Activated T-cell treated with anti-CD3 and anti-CD28 coated beads for 48 hours (primary cell): ENCODE measurements at regions not wholly inside any gene's neighbourhood (a gene's known extent, or its start where the extent isn't known, plus 50 kb on each side); places are given as distances from the start of the nearest gene placed in this dataset.

Experiments
- DNase-seq: peaks from one replicate; pipeline ENCODE4 v3.0.0-alpha.2; 2020; ENCODE audit warnings: low read depth

- peak; percentile 8 for DNase-seq
Observed at GRCh38 chr9:16133556-16134227, 580.8 kb downstream of the CCDC171 start.

- DNase-seq, result no peak
Observed at GRCh38 chr9:16134351-16134750, 581.5 kb downstream of the CCDC171 start.

- DNase-seq, result no peak
Observed at GRCh38 chr9:16135968-16136367, 583.1 kb downstream of the CCDC171 start.

- no peak for DNase-seq
Observed at GRCh38 chr9:16136451-16136850, 583.6 kb downstream of the CCDC171 start.

- no peak for DNase-seq
Observed at GRCh38 chr9:16136961-16137360, 584.1 kb downstream of the CCDC171 start.

- no peak for DNase-seq
Observed at GRCh38 chr9:16138561-16139491, 586.0 kb downstream of the CCDC171 start.

GRCh38 chr9:16139774-16140173 is 586.9 kb downstream of the CCDC171 start:
- no peak for DNase-seq

- no peak for DNase-seq
Observed at GRCh38 chr9:16143310-16143709, 590.5 kb downstream of the CCDC171 start.

- DNase-seq, result no peak
Observed at GRCh38 chr9:16143947-16144890, 591.4 kb downstream of the CCDC171 start.

- DNase-seq, result no peak
Observed at GRCh38 chr9:16145196-16145950, 592.5 kb downstream of the CCDC171 start.

- DNase-seq, result no peak
Observed at GRCh38 chr9:16147726-16148125, 594.9 kb downstream of the CCDC171 start.

- no peak for DNase-seq
Observed at GRCh38 chr9:16150501-16150900, 597.7 kb downstream of the CCDC171 start.

GRCh38 chr9:16150938-16151650 is 598.3 kb downstream of the CCDC171 start:
- no peak for DNase-seq

- no peak for DNase-seq
Observed at GRCh38 chr9:16152276-16153101, 599.6 kb downstream of the CCDC171 start.

- no peak for DNase-seq
Observed at GRCh38 chr9:16153221-16153620, 600.4 kb downstream of the CCDC171 start.

GRCh38 chr9:16153741-16154140 is 600.9 kb downstream of the CCDC171 start:
- no peak for DNase-seq

GRCh38 chr9:16154521-16155078 is 601.8 kb downstream of the CCDC171 start:
- peak; percentile 57 for DNase-seq

- DNase-seq, result no peak
Observed at GRCh38 chr9:16155878-16156277, 603.0 kb downstream of the CCDC171 start.

- no peak for DNase-seq
Observed at GRCh38 chr9:16157216-16157615, 604.4 kb downstream of the CCDC171 start.

GRCh38 chr9:16157651-16158050 is 604.8 kb downstream of the CCDC171 start:
- DNase-seq, result no peak
